ENCODE measurements at regions not wholly inside any gene's neighbourhood (a gene's known extent, or its start where the extent isn't known, plus 50 kb on each side); places are given as distances from the start of the nearest gene placed in this dataset.

GRCh38 chr18:56413862-56414261 lies 224.5 kb downstream of the TXNL1 start:
- CTCF ChIA-PET, result no interaction called here
- DNase-seq, result no peak
- POLR2A ChIA-PET, result no interaction called here
- no peaks in the 10 kb centered on the region for H3K4me1 Mint-ChIP-seq
- no peaks in the 10 kb centered on the region for H3K36me3 Mint-ChIP-seq (ENCODE audit: low read depth)
- H3K9me3 Mint-ChIP-seq, result peaks cover 6% of the 10 kb centered on the region
- no peaks in the 10 kb centered on the region for H3K27me3 Mint-ChIP-seq
- no peak overlapping the region for H3K27ac Mint-ChIP-seq
- H3K4me3 Mint-ChIP-seq, result no peak overlapping the region

- no peak for DNase-seq
- Mint-ChIP-seq H3K27ac (no peak overlapping the region), H3K4me1 (no peaks in the 10 kb centered on the region), H3K9me3 (peaks cover 6% of the 10 kb centered on the region), H3K4me3 (no peak overlapping the region), H3K27me3 (no peaks in the 10 kb centered on the region), H3K36me3 (ENCODE audit: low read depth) (no peaks in the 10 kb centered on the region)
- POLR2A ChIA-PET, result no interaction called here
- CTCF ChIA-PET, result no interaction called here
Observed at GRCh38 chr18:56412951-56413350, 225.4 kb downstream of the TXNL1 start.

GRCh38 chr18:56409736-56410135 lies 228.7 kb downstream of the TXNL1 start:
- Mint-ChIP-seq H3K27ac (no peak overlapping the region), H3K4me3 (no peak overlapping the region), H3K36me3 (ENCODE audit: low read depth) (no peaks in the 10 kb centered on the region), H3K4me1 (no peaks in the 10 kb centered on the region), H3K27me3 (no peaks in the 10 kb centered on the region), H3K9me3 (peaks cover 3% of the 10 kb centered on the region)
- POLR2A ChIA-PET, result no interaction called here
- CTCF ChIA-PET, result no interaction called here
- DNase-seq, result no peak

GRCh38 chr18:56407646-56408180 lies 230.7 kb downstream of the TXNL1 start:
- no peaks in the 10 kb centered on the region for H3K4me1 Mint-ChIP-seq
- no peaks in the 10 kb centered on the region for H3K9me3 Mint-ChIP-seq
- ChIA-PET POLR2A (no interaction called here), CTCF (no interaction called here)
- H3K27ac Mint-ChIP-seq, result no peak overlapping the region
- no peaks in the 10 kb centered on the region for H3K36me3 Mint-ChIP-seq (ENCODE audit: low read depth)
- DNase-seq, result no peak
- H3K27me3 Mint-ChIP-seq, result no peaks in the 10 kb centered on the region
- H3K4me3 Mint-ChIP-seq, result no peak overlapping the region

- Mint-ChIP-seq H3K4me1 (no peaks in the 10 kb centered on the region), H3K9me3 (no peaks in the 10 kb centered on the region), H3K36me3 (ENCODE audit: low read depth) (no peaks in the 10 kb centered on the region), H3K4me3 (no peak overlapping the region), H3K27me3 (no peaks in the 10 kb centered on the region), H3K27ac (no peak overlapping the region)
- ChIA-PET POLR2A (no interaction called here), CTCF (no interaction called here)
- DNase-seq, result no peak
Observed at GRCh38 chr18:56402872-56403516, 235.4 kb downstream of the TXNL1 start.

GRCh38 chr18:56393870-56394269 lies 244.5 kb downstream of the TXNL1 start:
- no peak for DNase-seq
- Mint-ChIP-seq H3K4me3 (no peak overlapping the region), H3K27me3 (no peaks in the 10 kb centered on the region), H3K36me3 (ENCODE audit: low read depth) (no peaks in the 10 kb centered on the region), H3K9me3 (no peaks in the 10 kb centered on the region), H3K4me1 (no peaks in the 10 kb centered on the region), H3K27ac (no peak overlapping the region)
- POLR2A ChIA-PET, result no interaction called here
- CTCF ChIA-PET, result no interaction called here

- Mint-ChIP-seq H3K27me3 (no peaks in the 10 kb centered on the region), H3K9me3 (no peaks in the 10 kb centered on the region), H3K27ac (no peak overlapping the region), H3K36me3 (ENCODE audit: low read depth) (no peaks in the 10 kb centered on the region), H3K4me3 (no peak overlapping the region), H3K4me1 (no peaks in the 10 kb centered on the region)
- ChIA-PET POLR2A (no interaction called here), CTCF (no interaction called here)
- DNase-seq, result no peak
Observed at GRCh38 chr18:56391931-56392590, 246.3 kb downstream of the TXNL1 start.

- H3K27me3 Mint-ChIP-seq, result no peaks in the 10 kb centered on the region
- no peak for DNase-seq
- no peak overlapping the region for H3K4me3 Mint-ChIP-seq
- no peaks in the 10 kb centered on the region for H3K36me3 Mint-ChIP-seq (ENCODE audit: low read depth)
- ChIA-PET POLR2A (no interaction called here), CTCF (no interaction called here)
- H3K4me1 Mint-ChIP-seq, result no peaks in the 10 kb centered on the region
- H3K9me3 Mint-ChIP-seq, result no peaks in the 10 kb centered on the region
- no peak overlapping the region for H3K27ac Mint-ChIP-seq
Observed at GRCh38 chr18:56390626-56391025, 247.8 kb downstream of the TXNL1 start.

- Mint-ChIP-seq H3K36me3 (ENCODE audit: low read depth) (no peaks in the 10 kb centered on the region), H3K4me3 (no peak overlapping the region), H3K9me3 (no peaks in the 10 kb centered on the region), H3K4me1 (no peaks in the 10 kb centered on the region), H3K27ac (no peak overlapping the region), H3K27me3 (no peaks in the 10 kb centered on the region)
- CTCF ChIA-PET, result no interaction called here
- POLR2A ChIA-PET, result no interaction called here
- no peak for DNase-seq
Observed at GRCh38 chr18:56389190-56389589, 249.2 kb downstream of the TXNL1 start.

- H3K36me3 Mint-ChIP-seq (ENCODE audit: low read depth), result no peaks in the 10 kb centered on the region
- no peak for DNase-seq
- no peak overlapping the region for H3K27ac Mint-ChIP-seq
- H3K4me3 Mint-ChIP-seq, result no peak overlapping the region
- POLR2A ChIA-PET, result no interaction called here
- H3K9me3 Mint-ChIP-seq, result no peaks in the 10 kb centered on the region
- H3K4me1 Mint-ChIP-seq, result no peaks in the 10 kb centered on the region
- H3K27me3 Mint-ChIP-seq, result no peaks in the 10 kb centered on the region
- CTCF ChIA-PET, result no interaction called here
Observed at GRCh38 chr18:56388571-56388970, 249.8 kb downstream of the TXNL1 start.

- Mint-ChIP-seq H3K27ac (no peak overlapping the region), H3K36me3 (ENCODE audit: low read depth) (no peaks in the 10 kb centered on the region), H3K4me3 (no peak overlapping the region), H3K4me1 (no peaks in the 10 kb centered on the region), H3K27me3 (no peaks in the 10 kb centered on the region), H3K9me3 (no peaks in the 10 kb centered on the region)
- ChIA-PET POLR2A (no interaction called here), CTCF (no interaction called here)
- DNase-seq, result no peak
Observed at GRCh38 chr18:56386856-56387255, 251.5 kb downstream of the TXNL1 start.

GRCh38 chr18:56383349-56383748 lies 255.0 kb downstream of the TXNL1 start:
- no peak for DNase-seq

GRCh38 chr18:56382541-56382940 lies 255.9 kb downstream of the TXNL1 start:
- Mint-ChIP-seq H3K4me1 (no peaks in the 10 kb centered on the region), H3K36me3 (ENCODE audit: low read depth) (no peaks in the 10 kb centered on the region), H3K4me3 (no peak overlapping the region), H3K9me3 (no peaks in the 10 kb centered on the region), H3K27ac (no peak overlapping the region), H3K27me3 (no peaks in the 10 kb centered on the region)
- ChIA-PET CTCF (no interaction called here), POLR2A (no interaction called here)
- no peak for DNase-seq

More at GRCh38 chr18:56383349-56383748, 255.0 kb downstream of the TXNL1 start:
- POLR2A ChIA-PET, result no interaction called here
- Mint-ChIP-seq H3K4me1 (no peaks in the 10 kb centered on the region), H3K4me3 (no peak overlapping the region), H3K27me3 (no peaks in the 10 kb centered on the region), H3K27ac (no peak overlapping the region), H3K36me3 (ENCODE audit: low read depth) (no peaks in the 10 kb centered on the region), H3K9me3 (no peaks in the 10 kb centered on the region)
- CTCF ChIA-PET, result no interaction called here

GRCh38 chr18:56381196-56381595 lies 257.2 kb downstream of the TXNL1 start:
- no peak overlapping the region for H3K27ac Mint-ChIP-seq
- no peaks in the 10 kb centered on the region for H3K27me3 Mint-ChIP-seq
- no peak overlapping the region for H3K4me3 Mint-ChIP-seq
- no peaks in the 10 kb centered on the region for H3K4me1 Mint-ChIP-seq
- no peak for DNase-seq
- ChIA-PET POLR2A (no interaction called here), CTCF (no interaction called here)
- H3K36me3 Mint-ChIP-seq (ENCODE audit: low read depth), result no peaks in the 10 kb centered on the region
- H3K9me3 Mint-ChIP-seq, result no peaks in the 10 kb centered on the region

Measured in activated CD4-positive, alpha-beta T cell treated with anti-CD3 and anti-CD28 coated beads, Interleukin-2, amount 10 ng/mL, durations not matched to agents 7 days and 5 days (primary cell).